Kidney capillary endothelial cell (primary cell): ENCODE measurements at regions not wholly inside any gene's neighbourhood (a gene's known extent, or its start where the extent isn't known, plus 50 kb on each side); places are given as distances from the start of the nearest gene placed in this dataset.
A peak's percentile ranks its signal among the peaks of the same experiment; 100 is the strongest.
"Not testable (repeated sequence)": the region's sequence is repeated elsewhere in the genome, so short reads cannot be mapped to it uniquely, and the experiment has no call there.

Experiments used
- DNase-seq: peaks from one replicate; pipeline ENCODE4 v3.0.0-alpha.2; 2018; ENCODE audit warnings: low spot score

- DNase-seq: no peak
Observed at GRCh38 chr6:2611092-2611491, 139.6 kb downstream of the MYLK4 start.

GRCh38 chr6:2608503-2608902 is 142.2 kb downstream of the MYLK4 start:
- DNase-seq: no peak

GRCh38 chr6:2600363-2600762 is 150.4 kb downstream of the MYLK4 start:
- DNase-seq: no peak

- DNase-seq: no peak
Observed at GRCh38 chr6:2599817-2600216, 150.9 kb downstream of the MYLK4 start.

GRCh38 chr6:2598867-2599266 is 151.9 kb downstream of the MYLK4 start:
- no peak for DNase-seq

- no peak for DNase-seq
Observed at GRCh38 chr6:2597991-2598390, 152.7 kb downstream of the MYLK4 start.

- not testable (repeated sequence) for DNase-seq
Observed at GRCh38 chr6:2597457-2597856, 153.3 kb downstream of the MYLK4 start.

GRCh38 chr6:2596222-2596621 is 154.5 kb downstream of the MYLK4 start:
- no peak for DNase-seq

- DNase-seq: no peak
Observed at GRCh38 chr6:2594868-2595267, 155.9 kb downstream of the MYLK4 start.

GRCh38 chr6:2593167-2593566 is 157.6 kb downstream of the MYLK4 start:
- DNase-seq: no peak

- no peak for DNase-seq
Observed at GRCh38 chr6:2589171-2589661, 161.5 kb downstream of the MYLK4 start.

GRCh38 chr6:2583459-2583858 is 167.3 kb downstream of the MYLK4 start:
- no peak for DNase-seq

- no peak for DNase-seq
Observed at GRCh38 chr6:2582268-2582667, 168.5 kb downstream of the MYLK4 start.

- no peak for DNase-seq
Observed at GRCh38 chr6:2581611-2582010, 169.1 kb downstream of the MYLK4 start.

- DNase-seq: no peak
Observed at GRCh38 chr6:2581011-2581410, 169.7 kb downstream of the MYLK4 start.

GRCh38 chr6:2579804-2580570 is 170.7 kb downstream of the MYLK4 start:
- no peak for DNase-seq

GRCh38 chr6:2579241-2579761 is 171.4 kb downstream of the MYLK4 start:
- DNase-seq: peak; percentile 81

GRCh38 chr6:2578767-2579166 is 172.0 kb downstream of the MYLK4 start:
- peak; percentile 36 for DNase-seq

- DNase-seq: peak; percentile 16
Observed at GRCh38 chr6:2576499-2576898, 174.2 kb downstream of the MYLK4 start.

- peak; percentile 17 for DNase-seq
Observed at GRCh38 chr6:2575236-2575635, 175.5 kb downstream of the MYLK4 start.

GRCh38 chr6:2569420-2569819 is 181.3 kb downstream of the MYLK4 start:
- DNase-seq: not testable (repeated sequence)

- DNase-seq: no peak
Observed at GRCh38 chr6:2566048-2566447, 184.7 kb downstream of the MYLK4 start.

GRCh38 chr6:2565499-2565898 is 185.2 kb downstream of the MYLK4 start:
- no peak for DNase-seq

GRCh38 chr6:2563635-2564034 is 187.1 kb downstream of the MYLK4 start:
- DNase-seq: no peak
